DND-41 (cell line): ENCODE measurements at regions not wholly inside any gene's neighbourhood (a gene's known extent, or its start where the extent isn't known, plus 50 kb on each side); places are given as distances from the start of the nearest gene placed in this dataset.

ENCODE experiments used
- CTCF ChIP-seq: IDR thresholded peaks from 2 replicates; pipeline ENCODE4 v1.5.1; 2012; ENCODE audit warnings: borderline replicate concordance, low read length, moderate library complexity, mild to moderate bottlenecking; ENCODE audit not compliant: poor library complexity, severe bottlenecking; ENCODE audit errors: extremely low read depth
- EZH2 ChIP-seq: IDR thresholded peaks from 3 replicates; pipeline ENCODE4 v1.6.1; 2012; ENCODE audit warnings: borderline replicate concordance, low read depth, mild to moderate bottlenecking, moderate library complexity, low read length, inconsistent platforms; ENCODE audit not compliant: severe bottlenecking

GRCh38 chr22:26786398-26786797 lies 129.0 kb downstream of the MIAT start:
- TF ChIP-seq CTCF (no peak), EZH2 (no peak)
